ENCODE measurements at regions not wholly inside any gene's neighbourhood (a gene's known extent, or its start where the extent isn't known, plus 50 kb on each side); places are given as distances from the start of the nearest gene placed in this dataset.

DNA sequence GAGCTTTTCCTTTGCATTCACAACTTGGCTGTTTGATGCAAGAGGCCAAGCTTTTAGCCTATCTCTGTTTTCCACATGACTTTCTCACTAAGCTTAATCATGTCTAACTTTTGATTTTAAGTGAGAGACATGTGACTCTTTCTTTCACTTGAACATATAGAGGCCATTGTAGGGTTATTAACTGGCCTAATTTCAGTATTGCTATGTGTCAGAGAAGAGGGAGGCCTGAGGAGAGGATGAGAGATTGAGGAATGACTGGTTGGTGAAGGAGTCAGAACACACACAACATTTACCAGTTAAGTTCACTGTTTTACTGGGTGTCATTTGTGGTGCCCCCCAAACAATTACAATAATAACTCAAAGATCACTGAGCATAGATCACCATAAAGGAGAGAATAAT, 193.5 kb downstream of the CYYR1 start:
- Mint-ChIP-seq H3K4me3 (no peak overlapping the region), H3K4me1 (ENCODE audit: low read depth in 2 of 2) (no peaks in the 10 kb centered on the region)

GRCh38 chr21:26377111-26377694, 195.9 kb downstream of the CYYR1 start:
- Mint-ChIP-seq H3K9me3 (peaks cover 14% of the 10 kb centered on the region), H3K4me3 (no peak overlapping the region), H3K4me1 (ENCODE audit: low read depth in 2 of 2) (no peaks in the 10 kb centered on the region), H3K27me3 (no peaks in the 10 kb centered on the region), H3K27ac (no peak overlapping the region), H3K36me3 (peaks cover 5% of the 10 kb centered on the region)
- no peak for DNase-seq (ENCODE audit: low spot score)
- no peak for ATAC-seq

More for the DNA sequence above, 193.5 kb downstream of the CYYR1 start:
- no peak for DNase-seq (ENCODE audit: low spot score)
- peaks cover 11% of the 10 kb centered on the region for H3K9me3 Mint-ChIP-seq
- no peaks in the 10 kb centered on the region for H3K27me3 Mint-ChIP-seq
- no peak overlapping the region for H3K27ac Mint-ChIP-seq
- H3K36me3 Mint-ChIP-seq: no peaks in the 10 kb centered on the region
- ATAC-seq: peak in 1 of 2 donors; percentile 51

GRCh38 chr21:26374817-26375216, 198.3 kb downstream of the CYYR1 start:
- no peak overlapping the region for H3K27ac Mint-ChIP-seq
- H3K9me3 Mint-ChIP-seq: peaks cover 14% of the 10 kb centered on the region
- DNase-seq (ENCODE audit: low spot score) (no peak), ATAC-seq (no peak)
- peaks cover 5% of the 10 kb centered on the region for H3K36me3 Mint-ChIP-seq
- H3K4me3 Mint-ChIP-seq: no peak overlapping the region
- H3K4me1 Mint-ChIP-seq (ENCODE audit: low read depth in 2 of 2): no peaks in the 10 kb centered on the region
- no peaks in the 10 kb centered on the region for H3K27me3 Mint-ChIP-seq

- no peak for ATAC-seq
- no peaks in the 10 kb centered on the region for H3K36me3 Mint-ChIP-seq
- DNase-seq (ENCODE audit: low spot score): no peak
- H3K27me3 Mint-ChIP-seq: no peaks in the 10 kb centered on the region
- peaks cover 4% of the 10 kb centered on the region for H3K9me3 Mint-ChIP-seq
- no peak overlapping the region for H3K4me3 Mint-ChIP-seq
- H3K4me1 Mint-ChIP-seq (ENCODE audit: low read depth in 2 of 2): no peaks in the 10 kb centered on the region
- no peak overlapping the region for H3K27ac Mint-ChIP-seq
These were observed 198.2 kb upstream of the APP start for GRCh38 chr21:26368591-26369320.

- Mint-ChIP-seq H3K4me1 (ENCODE audit: low read depth in 2 of 2) (no peaks in the 10 kb centered on the region), H3K4me3 (no peak overlapping the region), H3K9me3 (peaks cover 7% of the 10 kb centered on the region), H3K27me3 (no peaks in the 10 kb centered on the region), H3K36me3 (no peaks in the 10 kb centered on the region), H3K27ac (no peak overlapping the region)
- no peak for DNase-seq (ENCODE audit: low spot score)
- no peak for ATAC-seq
These were observed 196.2 kb upstream of the APP start for GRCh38 chr21:26366781-26367180.

DNA sequence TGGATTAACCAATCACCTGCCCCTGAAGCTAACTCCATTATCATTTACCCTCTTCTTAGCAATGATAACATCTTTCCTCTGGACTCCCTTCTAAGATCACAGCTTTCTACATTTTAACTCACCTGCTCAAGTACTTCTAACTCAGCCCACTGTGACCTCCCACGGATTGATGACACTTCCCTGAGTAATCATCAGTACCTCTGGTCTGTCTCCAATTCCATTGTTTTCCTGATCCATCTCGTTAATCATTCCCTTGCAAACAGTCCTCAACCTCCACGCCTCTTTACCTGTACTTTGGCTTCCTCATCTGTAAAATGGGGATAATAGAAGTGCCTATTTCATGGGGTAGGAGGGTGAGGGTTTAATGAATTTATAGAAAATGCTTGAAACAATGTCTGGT, 195.3 kb upstream of the APP start:
- Mint-ChIP-seq H3K36me3 (no peaks in the 10 kb centered on the region), H3K27me3 (no peaks in the 10 kb centered on the region), H3K4me3 (no peak overlapping the region), H3K9me3 (peaks cover 7% of the 10 kb centered on the region), H3K27ac (no peak overlapping the region), H3K4me1 (ENCODE audit: low read depth in 2 of 2) (no peaks in the 10 kb centered on the region)
- no peak for DNase-seq (ENCODE audit: low spot score)
- ATAC-seq: no peak

GRCh38 chr21:26351661-26352060, 181.1 kb upstream of the APP start:
- H3K9me3 Mint-ChIP-seq: no peaks in the 10 kb centered on the region
- H3K36me3 Mint-ChIP-seq: no peaks in the 10 kb centered on the region
- no peaks in the 10 kb centered on the region for H3K4me1 Mint-ChIP-seq (ENCODE audit: low read depth in 2 of 2)
- H3K27me3 Mint-ChIP-seq: no peaks in the 10 kb centered on the region
- ATAC-seq: no peak
- H3K27ac Mint-ChIP-seq: no peak overlapping the region
- no peak for DNase-seq (ENCODE audit: low spot score)
- H3K4me3 Mint-ChIP-seq: no peak overlapping the region

DNA sequence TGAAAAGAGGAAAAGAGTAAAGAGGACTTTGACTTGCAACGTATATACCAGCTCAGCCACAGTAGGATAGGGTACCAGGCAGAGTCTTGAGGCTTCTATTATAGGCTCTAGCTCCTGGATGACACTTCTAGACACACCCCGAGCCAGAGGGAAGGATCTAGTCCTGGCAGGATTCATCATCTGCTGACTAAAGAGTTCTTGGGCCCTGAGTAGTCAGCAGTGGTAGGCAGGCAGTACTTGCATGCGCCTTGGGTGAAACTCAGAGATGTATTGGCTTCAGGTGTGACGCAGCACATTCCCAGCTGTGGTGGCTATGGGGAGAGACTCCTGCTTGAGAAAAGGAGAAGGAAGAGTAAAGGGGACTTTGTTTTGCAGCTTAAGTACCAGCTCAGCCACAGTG, 162.3 kb upstream of the APP start:
- Mint-ChIP-seq H3K4me1 (ENCODE audit: low read depth in 2 of 2) (no peaks in the 10 kb centered on the region), H3K36me3 (no peaks in the 10 kb centered on the region), H3K4me3 (no peak overlapping the region), H3K9me3 (peaks cover 9% of the 10 kb centered on the region), H3K27me3 (no peaks in the 10 kb centered on the region), H3K27ac (no peak overlapping the region)
- no peak for ATAC-seq
- DNase-seq (ENCODE audit: low spot score): no peak

GRCh38 chr21:26331205-26331980, 160.8 kb upstream of the APP start:
- Mint-ChIP-seq H3K4me3 (no peak overlapping the region), H3K36me3 (no peaks in the 10 kb centered on the region), H3K9me3 (peaks cover 6% of the 10 kb centered on the region), H3K27ac (no peak overlapping the region), H3K4me1 (ENCODE audit: low read depth in 2 of 2) (no peaks in the 10 kb centered on the region), H3K27me3 (no peaks in the 10 kb centered on the region)
- DNase-seq (ENCODE audit: low spot score) (no peak), ATAC-seq (no peak)

DNA sequence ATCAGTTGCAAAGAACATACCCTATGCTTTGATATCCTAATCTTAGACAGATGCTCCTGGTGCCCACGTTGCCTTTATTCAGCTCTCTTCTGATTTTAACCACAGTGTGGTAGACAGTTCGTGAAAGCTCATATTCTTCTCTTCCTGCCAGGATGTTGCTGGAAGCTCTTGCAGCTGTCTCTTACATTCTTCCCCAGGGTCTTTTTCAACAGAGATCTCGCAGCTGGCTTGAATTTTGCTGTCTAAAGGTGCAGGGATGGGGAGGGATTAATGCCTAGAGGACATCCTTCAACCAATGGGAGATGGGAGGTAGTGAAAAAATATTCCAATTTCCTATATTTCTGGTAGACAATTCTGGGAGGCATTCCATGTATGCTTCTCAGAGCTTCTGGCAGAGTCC, 150.0 kb upstream of the APP start:
- Mint-ChIP-seq H3K4me1 (ENCODE audit: low read depth in 2 of 2) (no peaks in the 10 kb centered on the region), H3K27me3 (no peaks in the 10 kb centered on the region), H3K9me3 (peaks cover 16% of the 10 kb centered on the region), H3K27ac (no peak overlapping the region), H3K4me3 (no peak overlapping the region), H3K36me3 (no peaks in the 10 kb centered on the region)
- ATAC-seq (no peak), DNase-seq (ENCODE audit: low spot score) (no peak)

- no peaks in the 10 kb centered on the region for H3K27me3 Mint-ChIP-seq
- no peaks in the 10 kb centered on the region for H3K36me3 Mint-ChIP-seq
- H3K4me3 Mint-ChIP-seq: no peak overlapping the region
- DNase-seq (ENCODE audit: low spot score): no peak
- no peak overlapping the region for H3K27ac Mint-ChIP-seq
- H3K4me1 Mint-ChIP-seq (ENCODE audit: low read depth in 2 of 2): no peaks in the 10 kb centered on the region
- ATAC-seq: no peak
- peaks cover 14% of the 10 kb centered on the region for H3K9me3 Mint-ChIP-seq
These were observed 137.1 kb upstream of the APP start for GRCh38 chr21:26307640-26308039.

GRCh38 chr21:26297851-26298250, 127.3 kb upstream of the APP start:
- H3K36me3 Mint-ChIP-seq: peaks cover 10% of the 10 kb centered on the region
- H3K4me3 Mint-ChIP-seq: no peak overlapping the region
- peaks cover 20% of the 10 kb centered on the region for H3K9me3 Mint-ChIP-seq
- ATAC-seq (no peak), DNase-seq (ENCODE audit: low spot score) (no peak)
- no peak overlapping the region for H3K27ac Mint-ChIP-seq
- H3K4me1 Mint-ChIP-seq (ENCODE audit: low read depth in 2 of 2): no peaks in the 10 kb centered on the region
- H3K27me3 Mint-ChIP-seq: no peaks in the 10 kb centered on the region

GRCh38 chr21:26293141-26293946, 122.8 kb upstream of the APP start:
- Mint-ChIP-seq H3K27me3 (no peaks in the 10 kb centered on the region), H3K4me3 (no peak overlapping the region), H3K4me1 (ENCODE audit: low read depth in 2 of 2) (no peaks in the 10 kb centered on the region), H3K9me3 (peaks cover 11% of the 10 kb centered on the region), H3K36me3 (peaks cover 6% of the 10 kb centered on the region), H3K27ac (no peak overlapping the region)
- no peak for ATAC-seq
- DNase-seq (ENCODE audit: low spot score): no peak

- Mint-ChIP-seq H3K36me3 (no peaks in the 10 kb centered on the region), H3K4me3 (no peak overlapping the region), H3K4me1 (ENCODE audit: low read depth in 2 of 2) (no peaks in the 10 kb centered on the region), H3K27ac (no peak overlapping the region), H3K27me3 (no peaks in the 10 kb centered on the region), H3K9me3 (peaks cover 9% of the 10 kb centered on the region)
- DNase-seq (ENCODE audit: low spot score) (no peak), ATAC-seq (no peak)
These were observed 117.5 kb upstream of the APP start for GRCh38 chr21:26288026-26288425.

All from natural killer cell treated with Interleukin-12 subunit alpha and Interleukin-12 subunit beta and Interleukin-15 and Interleukin-18, amount 100 ng/mL, for 72 hours (primary cell).